ENCODE measurements at regions not wholly inside any gene's neighbourhood (a gene's known extent, or its start where the extent isn't known, plus 50 kb on each side); places are given as distances from the start of the nearest gene placed in this dataset.

GRCh38 chr9:10674586-10674985 is 61.8 kb upstream of the PTPRD start:
- Histone ChIP-seq H3K4me1 (no peaks in the 10 kb centered on the region), H3K27me3 (no peaks in the 10 kb centered on the region), H3K36me3 (no peaks in the 10 kb centered on the region), H3K27ac (no peak overlapping the region), H3K4me3 (no peak overlapping the region), H3K9me3 (no peaks in the 10 kb centered on the region)
- DNase-seq = no peak
- intact Hi-C loops (cut with DNase I; ENCODE audit: low total_unique reads) = no loop called here
- TF ChIP-seq CTCF (IDR thresholded peaks at IDR 0.05) = no peak

- Histone ChIP-seq H3K9me3 (no peaks in the 10 kb centered on the region), H3K4me3 (no peak overlapping the region), H3K27me3 (no peaks in the 10 kb centered on the region), H3K36me3 (no peaks in the 10 kb centered on the region), H3K27ac (no peak overlapping the region), H3K4me1 (no peaks in the 10 kb centered on the region)
- no peak for TF ChIP-seq CTCF (IDR thresholded peaks at IDR 0.05)
- intact Hi-C loops (cut with DNase I; ENCODE audit: low total_unique reads) = no loop called here
- DNase-seq = no peak
Observed at GRCh38 chr9:10678010-10678409, 65.2 kb upstream of the PTPRD start.

- no peak for DNase-seq
- Histone ChIP-seq H3K27me3 (no peaks in the 10 kb centered on the region), H3K9me3 (no peaks in the 10 kb centered on the region)
Observed at GRCh38 chr9:10678790-10679189, 66.0 kb upstream of the PTPRD start.

GRCh38 chr9:10686943-10687342 is 74.1 kb upstream of the PTPRD start:
- Histone ChIP-seq H3K4me1 (no peaks in the 10 kb centered on the region), H3K36me3 (no peaks in the 10 kb centered on the region), H3K4me3 (no peak overlapping the region), H3K9me3 (no peaks in the 10 kb centered on the region), H3K27ac (no peak overlapping the region), H3K27me3 (no peaks in the 10 kb centered on the region)
- no peak for TF ChIP-seq CTCF (IDR thresholded peaks at IDR 0.05)
- intact Hi-C loops (cut with DNase I; ENCODE audit: low total_unique reads) = no loop called here
- DNase-seq = no peak

More at GRCh38 chr9:10678790-10679189, 66.0 kb upstream of the PTPRD start:
- no peaks in the 10 kb centered on the region for H3K36me3 ChIP-seq
- H3K4me3 ChIP-seq = no peak overlapping the region
- H3K27ac ChIP-seq = no peak overlapping the region
- intact Hi-C loops (cut with DNase I; ENCODE audit: low total_unique reads) = no loop called here
- no peak for TF ChIP-seq CTCF (IDR thresholded peaks at IDR 0.05)
- H3K4me1 ChIP-seq = no peaks in the 10 kb centered on the region

- no peak overlapping the region for H3K4me3 ChIP-seq
- TF ChIP-seq CTCF (IDR thresholded peaks at IDR 0.05) = no peak
- no peak for DNase-seq
- H3K27ac ChIP-seq = no peak overlapping the region
- H3K27me3 ChIP-seq = no peaks in the 10 kb centered on the region
- H3K4me1 ChIP-seq = no peaks in the 10 kb centered on the region
- no peaks in the 10 kb centered on the region for H3K9me3 ChIP-seq
- intact Hi-C loops (cut with DNase I; ENCODE audit: low total_unique reads) = no loop called here
- no peaks in the 10 kb centered on the region for H3K36me3 ChIP-seq
Observed at GRCh38 chr9:10690546-10690945, 77.7 kb upstream of the PTPRD start.

- Histone ChIP-seq H3K27ac (no peak overlapping the region), H3K4me3 (no peak overlapping the region), H3K27me3 (no peaks in the 10 kb centered on the region), H3K36me3 (no peaks in the 10 kb centered on the region), H3K4me1 (no peaks in the 10 kb centered on the region), H3K9me3 (no peaks in the 10 kb centered on the region)
- no peak for TF ChIP-seq CTCF (IDR thresholded peaks at IDR 0.05)
- DNase-seq = no peak
- intact Hi-C loops (cut with DNase I; ENCODE audit: low total_unique reads) = no loop called here
Observed at GRCh38 chr9:10697044-10697443, 84.2 kb upstream of the PTPRD start.

Data from tibial artery (tissue), 4 donors.